ENCODE measurements at regions not wholly inside any gene's neighbourhood (a gene's known extent, or its start where the extent isn't known, plus 50 kb on each side); places are given as distances from the start of the nearest gene placed in this dataset.

DNA sequence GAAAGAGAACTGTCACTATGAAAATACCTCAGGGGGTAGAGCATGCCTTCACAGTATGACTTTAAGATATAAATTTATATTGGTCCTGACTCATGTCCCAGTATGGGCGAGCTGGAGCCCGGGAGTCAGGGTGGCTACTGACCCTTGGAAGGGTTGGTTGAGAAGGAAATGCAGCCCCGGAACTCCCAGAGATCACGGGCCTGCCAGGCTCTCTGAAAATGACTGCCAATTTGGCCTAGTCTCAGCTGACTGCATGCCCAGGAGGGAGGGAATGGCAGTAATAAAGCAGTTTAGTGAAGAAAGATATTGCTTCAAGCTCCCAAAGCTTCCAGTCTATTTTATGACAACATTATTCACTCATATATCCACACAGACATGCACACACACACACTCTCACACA, 299.0 kb downstream of the NR2F2 start:
- H2BK20ac ChIP-seq (ENCODE audit: low read depth, low read length), result no peak overlapping the region
- H3K23ac ChIP-seq (ENCODE audit: low read depth, low read length), result no peak overlapping the region
- ChIA-PET CTCF (no interaction called here), POLR2A (ENCODE audit: unreplicated experiment) (no interaction called here)
- H3K4me1 ChIP-seq (ENCODE audit: control insufficient read depth, insufficient read depth, low read length), result no peaks in the 10 kb centered on the region
- no peak overlapping the region for H3K4me3 ChIP-seq (ENCODE audit: insufficient read depth, low read depth, low read length)
- no peak overlapping the region for H2AK9ac ChIP-seq (replicated peaks; ENCODE audit: low read depth, low read length, poor library complexity)
- no peak for TF ChIP-seq NFE2L2 (IDR thresholded peaks at IDR 0.05; ENCODE audit: low read depth, low read length)
- no peak for TF ChIP-seq BHLHE40 (IDR thresholded peaks at IDR 0.05; ENCODE audit: low read depth, low read length)
- TF ChIP-seq RAD21 (IDR thresholded peaks at IDR 0.05; ENCODE audit: low read length), result no peak
- no peak for TF ChIP-seq RCOR1 (IDR thresholded peaks at IDR 0.05; ENCODE audit: insufficient replicate concordance, low read length)
- no peak for TF ChIP-seq MXI1 (IDR thresholded peaks at IDR 0.05; ENCODE audit: borderline replicate concordance, low read depth, low read length)
- TF ChIP-seq, protein P1, sequence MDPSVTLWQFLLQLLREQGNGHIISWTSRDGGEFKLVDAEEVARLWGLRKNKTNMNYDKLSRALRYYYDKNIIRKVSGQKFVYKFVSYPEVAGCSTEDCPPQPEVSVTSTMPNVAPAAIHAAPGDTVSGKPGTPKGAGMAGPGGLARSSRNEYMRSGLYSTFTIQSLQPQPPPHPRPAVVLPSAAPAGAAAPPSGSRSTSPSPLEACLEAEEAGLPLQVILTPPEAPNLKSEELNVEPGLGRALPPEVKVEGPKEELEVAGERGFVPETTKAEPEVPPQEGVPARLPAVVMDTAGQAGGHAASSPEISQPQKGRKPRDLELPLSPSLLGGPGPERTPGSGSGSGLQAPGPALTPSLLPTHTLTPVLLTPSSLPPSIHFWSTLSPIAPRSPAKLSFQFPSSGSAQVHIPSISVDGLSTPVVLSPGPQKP (IDR thresholded peaks at IDR 0.05; ENCODE audit: borderline replicate concordance, low read depth, low read length), result no peak
- no peak for TF ChIP-seq POLR2A (IDR thresholded peaks at IDR 0.05; ENCODE audit: low read depth, low read length)
- TF ChIP-seq MAFK (IDR thresholded peaks at IDR 0.05; ENCODE audit: low read depth, low read length), result no peak
- H2BK15ac ChIP-seq (ENCODE audit: low read depth, low read length), result no peak overlapping the region
- no TSS peak for BruUV-seq (replicated peaks)
- no peaks in the 10 kb centered on the region for H4K20me1 ChIP-seq (ENCODE audit: insufficient read depth, low read length)
- no peaks in the 10 kb centered on the region for H3K9me1 ChIP-seq (ENCODE audit: insufficient read depth, low read length)
- no peaks in the 10 kb centered on the region for H3K27me3 ChIP-seq (ENCODE audit: control insufficient read depth, insufficient read depth, low read length)
- intact Hi-C loops (cut with micrococcal nuclease), result no loop called here
- no peak overlapping the region for H4K5ac ChIP-seq (ENCODE audit: low read depth, low read length)
- no peak overlapping the region for H3K27ac ChIP-seq (ENCODE audit: insufficient read depth, low read length)
- dilution Hi-C loops (cut with HindIII; ENCODE audit: low sequenced_read_pairs, unreplicated experiment), result no loop called here
- ATAC-seq (ENCODE audit: low read depth), result no peak
- in situ Hi-C loops (cut with MboI; ENCODE audit: low sequenced_read_pairs), result no loop called here
- no peak overlapping the region for H3K4ac ChIP-seq (ENCODE audit: low read depth, low read length)
- no peak overlapping the region for H2AK5ac ChIP-seq (ENCODE audit: low read depth, low read length)
- H2AFZ ChIP-seq (replicated peaks; ENCODE audit: low read length, poor library complexity), result no peak overlapping the region
- 8% methylated on average over 2 of the region's 4 CpGs; no CpG with 5 or more reads in 1 of the 2 experiments for WGBS, 2 experiments (ENCODE audit: extremely low coverage in 2 of 2, insufficient read length in 1 of 2)
- no peak overlapping the region for H3K4me2 ChIP-seq (ENCODE audit: low read depth, low read length)
- no peak overlapping the region for H3K56ac ChIP-seq (ENCODE audit: extremely low read depth, insufficient read depth, low read length)
- H4K8ac ChIP-seq (ENCODE audit: low read depth in 2 of 2, low read length in 2 of 2), result no peak overlapping the region
- H3K36me3 ChIP-seq (ENCODE audit: control insufficient read depth, insufficient read depth, low read length), result no peaks in the 10 kb centered on the region
- H3K9me3 ChIP-seq (ENCODE audit: control insufficient read depth, insufficient read depth, low read length), result peaks cover 6% of the 10 kb centered on the region; the same call in 1 of the 2 replicates
- H2BK5ac ChIP-seq (ENCODE audit: low read depth, low read length, poor library complexity, severe bottlenecking), result no peak overlapping the region
- H3K18ac ChIP-seq (ENCODE audit: low read depth, low read length), result no peak overlapping the region
- H3K14ac ChIP-seq (replicated peaks; ENCODE audit: low read depth, low read length), result no peak overlapping the region
- H2BK120ac ChIP-seq (ENCODE audit: low read depth, low read length), result no peak overlapping the region
- DNase-seq, result no peak
- H3K79me1 ChIP-seq (ENCODE audit: low read depth in 1 of 2, low read length in 2 of 2), result no peaks in the 10 kb centered on the region
- H3K9ac ChIP-seq (ENCODE audit: low read depth, low read length), result no peak overlapping the region
- no peak overlapping the region for H4K91ac ChIP-seq (ENCODE audit: insufficient read depth, low read depth, low read length)

Measured in IMR-90 (cell line).